SU-DHL-6 (cell line): ENCODE measurements at regions not wholly inside any gene's neighbourhood (a gene's known extent, or its start where the extent isn't known, plus 50 kb on each side); places are given as distances from the start of the nearest gene placed in this dataset.

Experiments used
- CTCF ChIP-seq: fragments of 200-600 bp; sonication (generic); IDR thresholded peaks from one replicate; pipeline ENCODE4 v1.5.1; 2017; ENCODE audit warnings: antibody characterized with exemption, mild to moderate bottlenecking, low read length, moderate library complexity; ENCODE audit not compliant: insufficient read depth, poor library complexity, severe bottlenecking
- EZH2phosphoT487 ChIP-seq: fragments of 200-600 bp; sonication (generic), shearing (Covaris generic); conservative IDR thresholded peaks from 2 replicates; pipeline ENCODE4 v1.6.1; 2018; ENCODE audit warnings: mild to moderate bottlenecking, antibody characterized with exemption, low read length, moderate library complexity, mixed read lengths

DNA sequence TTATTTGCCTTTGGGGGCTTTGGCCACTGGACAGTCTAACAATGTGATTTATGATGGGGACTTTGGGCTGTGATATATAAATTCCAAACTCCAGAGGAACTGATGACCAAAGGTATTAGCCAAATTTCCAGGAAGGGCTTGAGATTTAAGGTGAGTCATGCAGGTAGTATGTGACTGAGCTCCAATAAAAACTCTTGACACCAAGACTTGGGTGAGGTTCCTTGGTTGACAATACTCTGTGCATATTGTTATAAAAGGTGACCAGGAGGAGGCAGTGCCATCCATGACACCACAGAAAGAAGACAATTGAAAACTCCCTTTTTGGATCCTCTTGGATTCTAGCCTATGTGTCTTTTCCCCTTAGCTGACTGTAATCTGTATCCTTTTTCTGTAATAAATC lies 392.7 kb upstream of the LRRC7 start:
- no peak for TF ChIP-seq CTCF
- TF ChIP-seq EZH2phosphoT487 = no peak
